H1 (cell line): ENCODE measurements at regions not wholly inside any gene's neighbourhood (a gene's known extent, or its start where the extent isn't known, plus 50 kb on each side); places are given as distances from the start of the nearest gene placed in this dataset.

Experiments
- BCL11A ChIP-seq, 2 experiments: IDR thresholded peaks; one replicate each; pipeline ENCODE4 v1.6.1; 2011; ENCODE audit warnings: low read depth in 2 of 2, low read length in 2 of 2, mild to moderate bottlenecking in 2 of 2
- EP300 ChIP-seq, 2 experiments: IDR thresholded peaks; 1 replicate in 1 of 2; 2 replicates in 1 of 2; pipeline ENCODE4 v1.6.1; 2011 to 2012; ENCODE audit warnings: low read depth in 2 of 2, low read length in 2 of 2, mild to moderate bottlenecking in 2 of 2, borderline replicate concordance in 1 of 2, inconsistent platforms in 1 of 2, moderate library complexity in 1 of 2
- TF ChIP-seq, protein P1 (sequence below): IDR thresholded peaks from 2 replicates; pipeline ENCODE4 v1.6.1; 2012; ENCODE audit warnings: inconsistent platforms

DNA sequence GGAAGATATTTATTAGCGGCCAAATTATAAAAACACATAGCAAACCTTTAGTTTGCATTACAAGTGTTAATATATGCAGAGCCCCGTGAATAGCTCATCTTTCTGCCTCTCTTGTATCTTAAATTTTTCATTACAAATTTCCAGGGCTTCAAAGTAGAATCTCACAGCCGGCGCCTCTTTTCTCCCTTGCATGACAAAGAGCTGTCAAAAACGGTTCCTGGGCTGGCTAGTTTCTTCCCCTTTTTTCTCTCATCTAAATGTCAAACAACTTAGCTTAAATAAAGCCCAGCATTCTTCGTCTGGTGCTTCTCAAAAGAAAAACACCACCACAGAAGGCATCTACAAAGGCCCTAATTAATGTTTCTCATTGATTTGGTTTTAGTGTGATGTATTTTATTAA lies 253.0 kb downstream of the INSC start:
- TF ChIP-seq BCL11A (IDR thresholded peaks at IDR 0.05; ENCODE audit: low read depth in 2 of 2, low read length in 2 of 2) (no peak), EP300 (IDR thresholded peaks at IDR 0.05; ENCODE audit: borderline replicate concordance in 1 of 2, low read depth in 2 of 2, low read length in 2 of 2) (no peak)
- TF ChIP-seq, protein P1, sequence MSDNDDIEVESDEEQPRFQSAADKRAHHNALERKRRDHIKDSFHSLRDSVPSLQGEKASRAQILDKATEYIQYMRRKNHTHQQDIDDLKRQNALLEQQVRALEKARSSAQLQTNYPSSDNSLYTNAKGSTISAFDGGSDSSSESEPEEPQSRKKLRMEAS: no peak
